ENCODE measurements at regions not wholly inside any gene's neighbourhood (a gene's known extent, or its start where the extent isn't known, plus 50 kb on each side); places are given as distances from the start of the nearest gene placed in this dataset.

- no peak for DNase-seq (ENCODE audit: low spot score)
Measured at GRCh38 chr4:65893957-65894755, 223.9 kb upstream of the EPHA5 start.

- no peak for DNase-seq (ENCODE audit: low spot score)
Measured at GRCh38 chr4:65893271-65893670, 223.0 kb upstream of the EPHA5 start.

GRCh38 chr4:65880594-65880993 lies 210.3 kb upstream of the EPHA5 start:
- DNase-seq (ENCODE audit: low spot score) = no peak

GRCh38 chr4:65868096-65868824 lies 198.0 kb upstream of the EPHA5 start:
- no peak for DNase-seq (ENCODE audit: low spot score)

- no peak for DNase-seq (ENCODE audit: low spot score)
Measured at GRCh38 chr4:65865489-65865888, 195.2 kb upstream of the EPHA5 start.

- no peak for DNase-seq (ENCODE audit: low spot score)
Measured at GRCh38 chr4:65861993-65862392, 191.7 kb upstream of the EPHA5 start.

GRCh38 chr4:65845199-65845773 lies 175.0 kb upstream of the EPHA5 start:
- no peak for DNase-seq (ENCODE audit: low spot score)

GRCh38 chr4:65839164-65839931 lies 169.1 kb upstream of the EPHA5 start:
- no peak for DNase-seq (ENCODE audit: low spot score)

GRCh38 chr4:65834707-65835106 lies 164.4 kb upstream of the EPHA5 start:
- DNase-seq (ENCODE audit: low spot score) = no peak

- no peak for DNase-seq (ENCODE audit: low spot score)
Measured at GRCh38 chr4:65831828-65832227, 161.5 kb upstream of the EPHA5 start.

- peak; percentile 0 for DNase-seq (ENCODE audit: low spot score)
Measured at GRCh38 chr4:65825116-65825753, 154.9 kb upstream of the EPHA5 start.

GRCh38 chr4:65819192-65819591 lies 148.9 kb upstream of the EPHA5 start:
- no peak for DNase-seq (ENCODE audit: low spot score)

- no peak for DNase-seq (ENCODE audit: low spot score)
Measured at GRCh38 chr4:65805936-65806335, 135.6 kb upstream of the EPHA5 start.

- DNase-seq (ENCODE audit: low spot score) = no peak
Measured at GRCh38 chr4:65799513-65799912, 129.2 kb upstream of the EPHA5 start.

GRCh38 chr4:65798498-65799127 lies 128.3 kb upstream of the EPHA5 start:
- no peak for DNase-seq (ENCODE audit: low spot score)

GRCh38 chr4:65791812-65792308 lies 121.6 kb upstream of the EPHA5 start:
- DNase-seq (ENCODE audit: low spot score) = no peak

- DNase-seq (ENCODE audit: low spot score) = no peak
Measured at GRCh38 chr4:65791111-65791811, 121.0 kb upstream of the EPHA5 start.

GRCh38 chr4:65789805-65790204 lies 119.5 kb upstream of the EPHA5 start:
- DNase-seq (ENCODE audit: low spot score) = no peak

GRCh38 chr4:65789341-65789740 lies 119.1 kb upstream of the EPHA5 start:
- DNase-seq (ENCODE audit: low spot score) = no peak

- DNase-seq (ENCODE audit: low spot score) = no peak
Measured at GRCh38 chr4:65777270-65777669, 107.0 kb upstream of the EPHA5 start.

GRCh38 chr4:65773636-65774035 lies 103.3 kb upstream of the EPHA5 start:
- DNase-seq (ENCODE audit: low spot score) = no peak
